Naive thymus-derived CD4-positive, alpha-beta T cell (primary cell): ENCODE measurements at regions not wholly inside any gene's neighbourhood (a gene's known extent, or its start where the extent isn't known, plus 50 kb on each side); places are given as distances from the start of the nearest gene placed in this dataset.

Source experiments
- ATAC-seq: fragments of 150-1000 bp; cut with Tn5 transposase; 2 replicates; pipeline ENCODE4 v1.10.0; 2021; ENCODE audit warnings: mild to moderate bottlenecking, moderate library complexity
- CTCF ChIA-PET: fragments of 350-600 bp; sonication (Branson Sonifier 250); formaldehyde crosslinking; loops from one replicate; lab custom pipeline; 2021; ENCODE audit warnings: antibody characterized with exemption; lab: Charles Lee
- POLR2A ChIA-PET: fragments of 350-600 bp; sonication (Branson Sonifier 250); formaldehyde crosslinking; loops from one replicate; lab custom pipeline; 2021; ENCODE audit warnings: antibody characterized with exemption, inconsistent platforms; lab: Charles Lee
- DNase-seq, 9 donors: peaks; one replicate each; pipeline versions ENCODE4 v3.0.0 to v3.0.0-alpha.2; 2020 to 2022; ENCODE audit warnings: mixed read lengths in 1 of 9
- H3K27ac ChIP-seq: one replicate; pipeline ENCODE4 v1.7.0; 2013; ENCODE audit warnings: mild to moderate bottlenecking, low read depth, low read length, moderate library complexity
- H3K27me3 ChIP-seq, 2 donors: one replicate each; pipeline ENCODE4 v1.7.0; 2013; ENCODE audit warnings: low read length in 2 of 2, mild to moderate bottlenecking in 2 of 2, moderate library complexity in 2 of 2; ENCODE audit not compliant: control insufficient read depth in 2 of 2, insufficient read depth in 2 of 2
- H3K36me3 ChIP-seq, 3 experiments: 1 replicate in 2 of 3; 2 replicates in 1 of 3; pipeline ENCODE4 v1.7.0; 2013; ENCODE audit warnings: low read length in 3 of 3, mild to moderate bottlenecking in 3 of 3, moderate library complexity in 1 of 3; ENCODE audit not compliant: insufficient read depth in 3 of 3, control insufficient read depth in 2 of 3
- H3K4me1 ChIP-seq, 2 donors: one replicate each; pipeline ENCODE4 v1.7.0; 2013; ENCODE audit warnings: low read length in 2 of 2, mild to moderate bottlenecking in 2 of 2, moderate library complexity in 1 of 2; ENCODE audit not compliant: control insufficient read depth in 2 of 2, insufficient read depth in 2 of 2
- H3K4me3 ChIP-seq: 2 replicates; pipeline ENCODE4 v1.7.0; 2013; ENCODE audit warnings: mild to moderate bottlenecking, low read length
- H3K9me3 ChIP-seq, 3 experiments: 1 replicate in 2 of 3; 2 replicates in 1 of 3; pipeline ENCODE4 v1.7.0; 2013; ENCODE audit warnings: low read length in 3 of 3; ENCODE audit not compliant: control insufficient read depth in 2 of 3
- H3K27ac Mint-ChIP-seq, 9 donors: one replicate each; pipeline ENCODE4 v1.8.0; 2020 to 2022; ENCODE audit warnings: mixed read lengths in 9 of 9, mild to moderate bottlenecking in 8 of 9, moderate library complexity in 5 of 9, inconsistent platforms in 2 of 9
- H3K27me3 Mint-ChIP-seq, 5 donors: one replicate each; pipeline ENCODE4 v1.8.0; 2021 to 2022; ENCODE audit warnings: mixed read lengths in 5 of 5, mild to moderate bottlenecking in 1 of 5
- H3K36me3 Mint-ChIP-seq, 5 donors: one replicate each; pipeline ENCODE4 v1.8.0; 2020 to 2022; ENCODE audit warnings: mixed read lengths in 5 of 5, mild to moderate bottlenecking in 3 of 5, inconsistent platforms in 1 of 5
- H3K4me1 Mint-ChIP-seq, 7 donors: one replicate each; pipeline ENCODE4 v1.8.0; 2020 to 2022; ENCODE audit warnings: mixed read lengths in 7 of 7, mild to moderate bottlenecking in 3 of 7, inconsistent platforms in 1 of 7
- H3K4me3 Mint-ChIP-seq, 10 donors: one replicate each; pipeline ENCODE4 v1.8.0; 2020 to 2022; ENCODE audit warnings: mild to moderate bottlenecking in 10 of 10, mixed read lengths in 10 of 10, moderate library complexity in 6 of 10, inconsistent platforms in 2 of 10
- H3K9me3 Mint-ChIP-seq, 11 donors: one replicate each; pipeline ENCODE4 v1.8.0; 2020 to 2022; ENCODE audit warnings: mixed read lengths in 11 of 11, mild to moderate bottlenecking in 4 of 11, inconsistent platforms in 1 of 11, moderate library complexity in 1 of 11
- intact Hi-C, 2 donors: fragments of 100-400 bp; cut with micrococcal nuclease; formaldehyde crosslinking; loops; one replicate each; pipeline ENCODE4 v1.15.1; 2023

GRCh38 chr5:152990649-152991048, 499.8 kb upstream of the GRIA1 start:
- Mint-ChIP-seq H3K9me3 (peaks cover 0 to 13% (median 0%) of the 10 kb centered on the region in 11 donors), H3K27me3 (no peaks in the 10 kb centered on the region), H3K4me3 (no peak overlapping the region), H3K27ac (no peak overlapping the region), H3K4me1 (no peaks in the 10 kb centered on the region), H3K36me3 (peaks cover 0 to 3% (median 0%) of the 10 kb centered on the region in 5 donors)
- Histone ChIP-seq H3K36me3 (no peaks in the 10 kb centered on the region), H3K27me3 (no peaks in the 10 kb centered on the region), H3K4me1 (no peaks in the 10 kb centered on the region), H3K9me3 (no peaks in the 10 kb centered on the region), H3K4me3 (no peak overlapping the region), H3K27ac (no peak overlapping the region)
- intact Hi-C loops, result no loop called here
- DNase-seq (no peak), ATAC-seq (no peak)
- POLR2A ChIA-PET, result no interaction called here
- CTCF ChIA-PET, result no interaction called here

GRCh38 chr5:152994033-152994680, 496.3 kb upstream of the GRIA1 start:
- Mint-ChIP-seq H3K27me3 (no peaks in the 10 kb centered on the region), H3K4me3 (no peak overlapping the region), H3K27ac (no peak overlapping the region), H3K36me3 (no peaks in the 10 kb centered on the region), H3K4me1 (no peaks in the 10 kb centered on the region), H3K9me3 (peaks cover 0 to 8% (median 3%) of the 10 kb centered on the region in 11 donors)
- ATAC-seq, result no peak
- CTCF ChIA-PET, result no interaction called here
- no peaks in the 10 kb centered on the region for H3K4me1 ChIP-seq
- no peak overlapping the region for H3K4me3 ChIP-seq
- H3K27ac ChIP-seq, result no peak overlapping the region
- DNase-seq, result no peak
- H3K9me3 ChIP-seq, result no peaks in the 10 kb centered on the region
- POLR2A ChIA-PET, result no interaction called here
- intact Hi-C loops, result no loop called here
- no peaks in the 10 kb centered on the region for H3K36me3 ChIP-seq
- no peaks in the 10 kb centered on the region for H3K27me3 ChIP-seq

- no peaks in the 10 kb centered on the region for H3K36me3 Mint-ChIP-seq
- POLR2A ChIA-PET, result no interaction called here
- Histone ChIP-seq H3K27ac (no peak overlapping the region), H3K27me3 (no peaks in the 10 kb centered on the region), H3K36me3 (no peaks in the 10 kb centered on the region), H3K4me1 (no peaks in the 10 kb centered on the region), H3K9me3 (no peaks in the 10 kb centered on the region), H3K4me3 (no peak overlapping the region)
- no peaks in the 10 kb centered on the region for H3K27me3 Mint-ChIP-seq
- H3K9me3 Mint-ChIP-seq, result peaks cover 0 to 9% (median 3%) of the 10 kb centered on the region in 11 donors
- no peak for DNase-seq
- CTCF ChIA-PET, result no interaction called here
- intact Hi-C loops, result no loop called here
- no peak for ATAC-seq
- no peak overlapping the region for H3K4me3 Mint-ChIP-seq
- no peaks in the 10 kb centered on the region for H3K4me1 Mint-ChIP-seq
- H3K27ac Mint-ChIP-seq, result no peak overlapping the region
Observed at GRCh38 chr5:152995214-152995725, 495.2 kb upstream of the GRIA1 start.

- no peaks in the 10 kb centered on the region for H3K27me3 Mint-ChIP-seq
- peaks cover 3 to 41% (median 17%) of the 10 kb centered on the region in 11 donors for H3K9me3 Mint-ChIP-seq
- H3K36me3 Mint-ChIP-seq, result peaks cover 0 to 5% (median 0%) of the 10 kb centered on the region in 5 donors
- no peaks in the 10 kb centered on the region for H3K27me3 ChIP-seq
- no peaks in the 10 kb centered on the region for H3K4me1 ChIP-seq
- CTCF ChIA-PET, result no interaction called here
- intact Hi-C loops, result no loop called here
- no peak for ATAC-seq
- H3K9me3 ChIP-seq, result no peaks in the 10 kb centered on the region
- no peak for DNase-seq
- H3K4me1 Mint-ChIP-seq, result no peaks in the 10 kb centered on the region
- no peaks in the 10 kb centered on the region for H3K36me3 ChIP-seq
- no peak overlapping the region for H3K27ac ChIP-seq
- H3K27ac Mint-ChIP-seq, result no peak overlapping the region
- no peak overlapping the region for H3K4me3 Mint-ChIP-seq
- no peak overlapping the region for H3K4me3 ChIP-seq
- POLR2A ChIA-PET, result no interaction called here
Observed at GRCh38 chr5:153005711-153006110, 484.8 kb upstream of the GRIA1 start.

- no peaks in the 10 kb centered on the region for H3K27me3 Mint-ChIP-seq
- Histone ChIP-seq H3K4me3 (no peak overlapping the region), H3K36me3 (no peaks in the 10 kb centered on the region), H3K27ac (no peak overlapping the region), H3K4me1 (no peaks in the 10 kb centered on the region), H3K27me3 (no peaks in the 10 kb centered on the region), H3K9me3 (no peaks in the 10 kb centered on the region)
- H3K4me1 Mint-ChIP-seq, result no peaks in the 10 kb centered on the region
- H3K27ac Mint-ChIP-seq, result no peak overlapping the region
- DNase-seq (no peak), ATAC-seq (no peak)
- ChIA-PET CTCF (no interaction called here), POLR2A (no interaction called here)
- intact Hi-C loops, result no loop called here
- peaks cover 4 to 49% (median 18%) of the 10 kb centered on the region in 11 donors for H3K9me3 Mint-ChIP-seq
- H3K36me3 Mint-ChIP-seq, result peaks cover 0 to 5% (median 0%) of the 10 kb centered on the region in 5 donors
- no peak overlapping the region for H3K4me3 Mint-ChIP-seq
Observed at GRCh38 chr5:153006681-153007080, 483.8 kb upstream of the GRIA1 start.

- Mint-ChIP-seq H3K36me3 (peaks cover 0 to 3% (median 0%) of the 10 kb centered on the region in 5 donors), H3K9me3 (peaks cover 4 to 40% (median 13%) of the 10 kb centered on the region in 11 donors), H3K27ac (no peak overlapping the region), H3K27me3 (no peaks in the 10 kb centered on the region), H3K4me3 (no peak overlapping the region), H3K4me1 (no peaks in the 10 kb centered on the region)
- Histone ChIP-seq H3K4me3 (no peak overlapping the region), H3K27me3 (no peaks in the 10 kb centered on the region), H3K27ac (no peak overlapping the region), H3K4me1 (no peaks in the 10 kb centered on the region), H3K9me3 (peaks cover 0 to 5% (median 0%) of the 10 kb centered on the region in 3 experiments), H3K36me3 (no peaks in the 10 kb centered on the region)
- no peak for ATAC-seq
- no peak for DNase-seq
- intact Hi-C loops, result no loop called here
- CTCF ChIA-PET, result no interaction called here
- POLR2A ChIA-PET, result no interaction called here
Observed at GRCh38 chr5:153014194-153014593, 476.3 kb upstream of the GRIA1 start.

GRCh38 chr5:153018121-153018520, 472.3 kb upstream of the GRIA1 start:
- H3K4me1 ChIP-seq, result no peaks in the 10 kb centered on the region
- no peaks in the 10 kb centered on the region for H3K27me3 ChIP-seq
- DNase-seq (no peak), ATAC-seq (no peak)
- no peak overlapping the region for H3K27ac ChIP-seq
- H3K27me3 Mint-ChIP-seq, result no peaks in the 10 kb centered on the region
- H3K9me3 Mint-ChIP-seq, result peaks cover 7 to 59% (median 26%) of the 10 kb centered on the region in 11 donors
- intact Hi-C loops, result no loop called here
- H3K9me3 ChIP-seq, result peaks cover 0 to 14% (median 4%) of the 10 kb centered on the region in 3 experiments
- H3K27ac Mint-ChIP-seq, result no peak overlapping the region
- H3K4me1 Mint-ChIP-seq, result no peaks in the 10 kb centered on the region
- H3K4me3 Mint-ChIP-seq, result no peak overlapping the region
- ChIA-PET POLR2A (no interaction called here), CTCF (no interaction called here)
- H3K36me3 Mint-ChIP-seq, result peaks cover 0 to 3% (median 0%) of the 10 kb centered on the region in 5 donors
- H3K4me3 ChIP-seq, result no peak overlapping the region
- no peaks in the 10 kb centered on the region for H3K36me3 ChIP-seq
